IMR-90 (cell line): ENCODE measurements at regions not wholly inside any gene's neighbourhood (a gene's known extent, or its start where the extent isn't known, plus 50 kb on each side); places are given as distances from the start of the nearest gene placed in this dataset.

Experiments
- ATAC-seq: fragments of 200-7000 bp; cut with Tn5 transposase; 2 replicates; pipeline ENCODE4 v1.9.1; 2020; ENCODE audit warnings: low read depth, mild to moderate bottlenecking, moderate library complexity
- BruUV-seq: library from RNA; stranded (reverse); fragments of 400-500 nt; replicated peaks from 2 replicates; lab custom pipeline; 2021; lab: Mats Ljungman, UMichigan
- CTCF ChIA-PET: fragments of 300-600 bp; formaldehyde crosslinking; extraction: SDS; loops from one replicate; lab custom pipeline; 2021; ENCODE audit warnings: antibody characterized with exemption; lab: Yijun Ruan, JAX
- POLR2A ChIA-PET: fragments of 300-600 bp; sonication (Branson Sonifier 250); formaldehyde crosslinking; loops from one replicate; lab custom pipeline; 2022; ENCODE audit warnings: antibody characterized with exemption; ENCODE audit not compliant: unreplicated experiment; lab: Charles Lee
- DNase-seq: peaks from one replicate; pipeline ENCODE4 v3.0.0; 2013
- H2AFZ ChIP-seq: replicated peaks from 2 replicates; pipeline ENCODE3; 2013; ENCODE audit warnings: low read length, mild to moderate bottlenecking; ENCODE audit not compliant: poor library complexity
- H2AK5ac ChIP-seq: 2 replicates; pipeline ENCODE4 v1.6.1; 2013; ENCODE audit warnings: low read depth, low read length, inconsistent platforms
- H2AK9ac ChIP-seq: replicated peaks from 2 replicates; pipeline ENCODE3; 2013; ENCODE audit warnings: mild to moderate bottlenecking, low read depth, low read length, moderate library complexity; ENCODE audit not compliant: poor library complexity
- H2BK120ac ChIP-seq: 2 replicates; pipeline ENCODE4 v1.6.1; 2013; ENCODE audit warnings: low read depth, low read length, inconsistent platforms
- H2BK15ac ChIP-seq: 3 replicates; pipeline ENCODE4 v1.6.1; 2013; ENCODE audit warnings: low read depth, low read length, inconsistent platforms
- H2BK20ac ChIP-seq: 2 replicates; pipeline ENCODE4 v1.6.1; 2013; ENCODE audit warnings: low read depth, mild to moderate bottlenecking, inconsistent platforms, low read length, moderate library complexity
- H2BK5ac ChIP-seq: 2 replicates; pipeline ENCODE4 v1.6.1; 2013; ENCODE audit warnings: mild to moderate bottlenecking, low read depth, low read length, inconsistent platforms; ENCODE audit not compliant: poor library complexity, severe bottlenecking
- H3K14ac ChIP-seq: replicated peaks from 2 replicates; pipeline ENCODE4 v1.6.1; 2013; ENCODE audit warnings: low read depth, low read length, inconsistent platforms
- H3K18ac ChIP-seq: 2 replicates; pipeline ENCODE4 v1.6.1; 2013; ENCODE audit warnings: low read depth, low read length, control low read depth
- H3K23ac ChIP-seq: 2 replicates; pipeline ENCODE4 v1.6.1; 2013; ENCODE audit warnings: low read depth, low read length, inconsistent platforms
- H3K27ac ChIP-seq: 2 replicates; pipeline ENCODE4 v1.5.1; 2013; ENCODE audit warnings: mild to moderate bottlenecking, control low read depth, low read length; ENCODE audit not compliant: insufficient read depth
- H3K27me3 ChIP-seq: 2 replicates; pipeline ENCODE4 v1.6.1; 2013; ENCODE audit warnings: low read length; ENCODE audit not compliant: control insufficient read depth, insufficient read depth
- H3K36me3 ChIP-seq: 2 replicates; pipeline ENCODE4 v1.6.1; 2013; ENCODE audit warnings: low read length, mixed read lengths; ENCODE audit not compliant: control insufficient read depth, insufficient read depth
- H3K4ac ChIP-seq: 2 replicates; pipeline ENCODE4 v1.6.1; 2013; ENCODE audit warnings: low read depth, low read length, inconsistent platforms
- H3K4me1 ChIP-seq: 2 replicates; pipeline ENCODE4 v1.6.1; 2013; ENCODE audit warnings: low read length, mixed read lengths; ENCODE audit not compliant: control insufficient read depth, insufficient read depth
- H3K4me2 ChIP-seq: 2 replicates; pipeline ENCODE4 v1.6.1; 2013; ENCODE audit warnings: low read depth, mild to moderate bottlenecking, control low read depth, low read length, moderate library complexity
- H3K4me3 ChIP-seq: 2 replicates; pipeline ENCODE4 v1.5.1; 2013; ENCODE audit warnings: low read depth, mild to moderate bottlenecking, control low read depth, low read length, moderate library complexity; ENCODE audit not compliant: insufficient read depth
- H3K56ac ChIP-seq: 2 replicates; pipeline ENCODE4 v1.6.1; 2013; ENCODE audit warnings: low read length, inconsistent platforms; ENCODE audit not compliant: insufficient read depth; ENCODE audit errors: extremely low read depth
- H3K79me1 ChIP-seq, 2 experiments: 2 replicates each; pipeline ENCODE4 v1.6.1; 2013; ENCODE audit warnings: low read length in 2 of 2, inconsistent platforms in 1 of 2, low read depth in 1 of 2
- H3K9ac ChIP-seq: 2 replicates; pipeline ENCODE4 v1.6.1; 2013; ENCODE audit warnings: low read depth, low read length, control low read depth
- H3K9me1 ChIP-seq: 2 replicates; pipeline ENCODE4 v1.6.1; 2013; ENCODE audit warnings: low read length, inconsistent platforms; ENCODE audit not compliant: insufficient read depth
- H3K9me3 ChIP-seq: 2 replicates; pipeline ENCODE4 v1.6.1; 2013; ENCODE audit warnings: low read length; ENCODE audit not compliant: control insufficient read depth, insufficient read depth
- H4K20me1 ChIP-seq: 2 replicates; pipeline ENCODE4 v1.6.1; 2013; ENCODE audit warnings: low read length, inconsistent platforms; ENCODE audit not compliant: insufficient read depth
- H4K5ac ChIP-seq: 2 replicates; pipeline ENCODE4 v1.6.1; 2013; ENCODE audit warnings: mild to moderate bottlenecking, low read depth, low read length, control low read depth
- H4K8ac ChIP-seq, 2 experiments: 2 replicates each; pipeline ENCODE4 v1.6.1; 2013; ENCODE audit warnings: low read depth in 2 of 2, low read length in 2 of 2, control low read depth in 1 of 2, inconsistent platforms in 1 of 2
- H4K91ac ChIP-seq: 2 replicates; pipeline ENCODE4 v1.6.1; 2013; ENCODE audit warnings: low read depth, low read length, inconsistent platforms; ENCODE audit not compliant: insufficient read depth
- FOS ChIP-seq: fragments of 150-350 bp; IDR thresholded peaks from 2 replicates; pipeline ENCODE4 v1.6.1; 2016; ENCODE audit warnings: low read depth, low read length
- MAFK ChIP-seq: IDR thresholded peaks from 2 replicates; pipeline ENCODE4 v1.6.1; 2012; ENCODE audit warnings: low read depth, low read length, improper control_type of control experiment
- MXI1 ChIP-seq: IDR thresholded peaks from 2 replicates; pipeline ENCODE4 v1.6.1; 2012; ENCODE audit warnings: low read depth, mild to moderate bottlenecking, low read length, moderate library complexity, borderline replicate concordance
- RCOR1 ChIP-seq: IDR thresholded peaks from 2 replicates; pipeline ENCODE4 v1.6.1; 2012; ENCODE audit warnings: mild to moderate bottlenecking, low read length, improper control_type of control experiment; ENCODE audit not compliant: insufficient replicate concordance
- WGBS, 2 experiments: methylation state at CpG; one replicate each; pipeline versions ENCODE4 v1.1.5 to v1.1.7; 2013; ENCODE audit warnings: missing lambda C conversion rate in 2 of 2; ENCODE audit not compliant: insufficient read length in 1 of 2; ENCODE audit errors: extremely low coverage in 2 of 2; 5-methylcytosine and 5-hydroxymethylcytosine counted together
- dilution Hi-C: fragments of 300-500 bp; cut with HindIII; formaldehyde crosslinking; loops from one replicate; pipeline ENCODE4 v1.14.3; 2018; ENCODE audit warnings: low sequenced_read_pairs; ENCODE audit not compliant: unreplicated experiment
- in situ Hi-C: fragments of 300-500 bp; cut with MboI; formaldehyde crosslinking; loops from 3 replicates; pipeline ENCODE4 v1.14.3; 2019; ENCODE audit warnings: low sequenced_read_pairs, inconsistent platforms, mixed read lengths
- intact Hi-C: fragments of 100-400 bp; cut with micrococcal nuclease; formaldehyde crosslinking; loops from 2 replicates; pipeline ENCODE4 v1.10.0; 2022
- TF ChIP-seq, protein P1 (sequence below): fragments of 150-350 bp; IDR thresholded peaks from 2 replicates; pipeline ENCODE4 v1.6.1; 2016; ENCODE audit warnings: low read depth, mild to moderate bottlenecking, low read length, moderate library complexity, borderline replicate concordance

DNA sequence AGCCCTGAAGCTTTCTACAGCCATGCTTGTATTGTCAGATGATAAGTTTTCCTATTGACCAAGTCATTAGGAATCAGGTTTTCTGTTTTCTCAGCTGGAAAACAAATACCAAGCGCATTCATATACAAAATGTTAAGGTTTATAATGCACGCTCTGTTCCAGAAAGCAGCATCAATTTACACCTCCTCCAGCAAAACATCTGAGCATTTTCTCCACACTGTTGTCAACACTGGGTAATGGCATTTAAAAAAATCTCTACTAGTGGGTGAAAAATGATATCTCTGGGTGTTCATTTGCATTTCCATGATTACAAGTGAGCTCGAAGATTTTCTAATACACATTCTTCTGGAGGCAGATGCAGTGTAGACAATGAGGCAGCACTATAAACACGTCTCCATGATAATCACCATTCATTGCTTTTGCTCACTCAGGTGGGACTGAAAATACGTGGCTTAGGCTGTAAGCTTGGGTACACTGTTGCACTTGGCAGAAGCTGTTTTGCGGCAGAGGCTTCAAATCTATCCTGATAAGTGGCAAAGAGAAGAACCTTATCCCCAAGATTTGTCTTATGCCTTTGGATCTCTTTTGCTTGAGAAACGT is 114.8 kb upstream of the PLPP4 start:
- CTCF ChIA-PET: no interaction called here
- intact Hi-C loops: no loop called here
- WGBS, 2 experiments: no CpG with 5 or more reads among the region's 7 CpGs

More for the DNA sequence above, 114.8 kb upstream of the PLPP4 start:
- Histone ChIP-seq H4K20me1 (no peaks in the 10 kb centered on the region), H3K4ac (no peak overlapping the region), H4K5ac (no peak overlapping the region), H2BK120ac (no peak overlapping the region), H3K4me2 (no peak overlapping the region), H3K18ac (no peak overlapping the region), H3K56ac (no peak overlapping the region), H2AK5ac (no peak overlapping the region), H3K9me1 (no peaks in the 10 kb centered on the region), H3K36me3 (no peaks in the 10 kb centered on the region), H3K14ac (no peak overlapping the region), H2BK20ac (no peak overlapping the region), H3K27ac (no peak overlapping the region), H2AFZ (no peak overlapping the region), H4K8ac (no peak overlapping the region), H3K4me3 (no peak overlapping the region), H3K9me3 (peaks cover 11% of the 10 kb centered on the region), H3K27me3 (no peaks in the 10 kb centered on the region), H3K23ac (no peak overlapping the region), H2BK15ac (no peak overlapping the region), H3K4me1 (no peaks in the 10 kb centered on the region), H2AK9ac (no peak overlapping the region), H2BK5ac (no peak overlapping the region), H3K9ac (no peak overlapping the region), H4K91ac (no peak overlapping the region), H3K79me1 (no peaks in the 10 kb centered on the region)
- DNase-seq (no peak), ATAC-seq (no peak)
- no TSS peak for BruUV-seq
- in situ Hi-C loops (no loop called here), dilution Hi-C loops (no loop called here)
- POLR2A ChIA-PET: no interaction called here
- TF ChIP-seq MXI1 (no peak), RCOR1 (no peak), FOS (no peak), MAFK (no peak)
- TF ChIP-seq, protein P1, sequence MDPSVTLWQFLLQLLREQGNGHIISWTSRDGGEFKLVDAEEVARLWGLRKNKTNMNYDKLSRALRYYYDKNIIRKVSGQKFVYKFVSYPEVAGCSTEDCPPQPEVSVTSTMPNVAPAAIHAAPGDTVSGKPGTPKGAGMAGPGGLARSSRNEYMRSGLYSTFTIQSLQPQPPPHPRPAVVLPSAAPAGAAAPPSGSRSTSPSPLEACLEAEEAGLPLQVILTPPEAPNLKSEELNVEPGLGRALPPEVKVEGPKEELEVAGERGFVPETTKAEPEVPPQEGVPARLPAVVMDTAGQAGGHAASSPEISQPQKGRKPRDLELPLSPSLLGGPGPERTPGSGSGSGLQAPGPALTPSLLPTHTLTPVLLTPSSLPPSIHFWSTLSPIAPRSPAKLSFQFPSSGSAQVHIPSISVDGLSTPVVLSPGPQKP: no peak
